Adrenal gland (tissue), 5 donors: ENCODE measurements at regions not wholly inside any gene's neighbourhood (a gene's known extent, or its start where the extent isn't known, plus 50 kb on each side); places are given as distances from the start of the nearest gene placed in this dataset.

ENCODE experiments used
- POLR2A ChIP-seq, 2 donors: fragments of 450-650 bp; IDR thresholded peaks; one replicate each; pipeline ENCODE4 v1.6.1; 2017; ENCODE audit warnings: antibody characterized with exemption in 2 of 2, mild to moderate bottlenecking in 2 of 2, moderate library complexity in 1 of 2
- TF ChIP-seq, protein P1 (sequence below), 6 experiments: fragments of 450-650 bp in 4 of 6; fragments of 200-600 bp in 2 of 6; sonication (generic) in 1 of 6; IDR thresholded peaks; 1 replicate in 5 of 6; 2 replicates in 1 of 6; pipeline versions ENCODE4 v1.5.1 to v1.8.0; 2016 to 2021; ENCODE audit warnings: antibody characterized with exemption in 6 of 6, mild to moderate bottlenecking in 2 of 6, moderate library complexity in 1 of 6
- donor health status: DM: no; HTN: no; CAD: no.

- TF ChIP-seq, protein P1, sequence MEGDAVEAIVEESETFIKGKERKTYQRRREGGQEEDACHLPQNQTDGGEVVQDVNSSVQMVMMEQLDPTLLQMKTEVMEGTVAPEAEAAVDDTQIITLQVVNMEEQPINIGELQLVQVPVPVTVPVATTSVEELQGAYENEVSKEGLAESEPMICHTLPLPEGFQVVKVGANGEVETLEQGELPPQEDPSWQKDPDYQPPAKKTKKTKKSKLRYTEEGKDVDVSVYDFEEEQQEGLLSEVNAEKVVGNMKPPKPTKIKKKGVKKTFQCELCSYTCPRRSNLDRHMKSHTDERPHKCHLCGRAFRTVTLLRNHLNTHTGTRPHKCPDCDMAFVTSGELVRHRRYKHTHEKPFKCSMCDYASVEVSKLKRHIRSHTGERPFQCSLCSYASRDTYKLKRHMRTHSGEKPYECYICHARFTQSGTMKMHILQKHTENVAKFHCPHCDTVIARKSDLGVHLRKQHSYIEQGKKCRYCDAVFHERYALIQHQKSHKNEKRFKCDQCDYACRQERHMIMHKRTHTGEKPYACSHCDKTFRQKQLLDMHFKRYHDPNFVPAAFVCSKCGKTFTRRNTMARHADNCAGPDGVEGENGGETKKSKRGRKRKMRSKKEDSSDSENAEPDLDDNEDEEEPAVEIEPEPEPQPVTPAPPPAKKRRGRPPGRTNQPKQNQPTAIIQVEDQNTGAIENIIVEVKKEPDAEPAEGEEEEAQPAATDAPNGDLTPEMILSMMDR (IDR thresholded peaks at IDR 0.05) = no peak
- no peak for TF ChIP-seq POLR2A (IDR thresholded peaks at IDR 0.05)
Observed at GRCh38 chr4:170729897-170730296, 640.1 kb upstream of the AADAT start.
